ENCODE measurements at regions not wholly inside any gene's neighbourhood (a gene's known extent, or its start where the extent isn't known, plus 50 kb on each side); places are given as distances from the start of the nearest gene placed in this dataset.
A peak's percentile ranks its signal among the peaks of the same experiment; 100 is the strongest.

DNA sequence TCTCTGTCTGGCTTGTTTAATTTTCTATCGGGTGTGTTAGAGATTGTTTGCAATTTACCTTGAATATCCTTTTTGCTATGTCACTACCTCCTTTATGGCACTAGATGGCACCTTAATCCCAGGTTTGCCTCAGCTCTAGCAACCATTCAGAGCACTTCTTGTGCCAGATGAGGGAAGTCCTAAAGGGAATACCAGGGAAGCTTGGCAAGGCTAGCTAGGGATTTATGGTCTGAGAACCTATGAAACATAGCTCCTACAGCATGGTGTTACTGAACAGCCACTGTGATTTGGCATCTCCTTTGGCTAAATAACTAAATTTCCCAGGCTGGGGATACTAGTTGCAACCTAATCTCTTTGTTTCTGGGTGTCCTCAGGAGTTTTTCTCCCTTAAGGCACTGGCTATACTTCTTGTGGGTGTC is 69.0 kb upstream of the VOPP1 start:
- DNase-seq (ENCODE audit: extremely low read depth in 1 of 2, low read depth in 1 of 2): peak in 1 of 2 donors; percentile 6

DNA sequence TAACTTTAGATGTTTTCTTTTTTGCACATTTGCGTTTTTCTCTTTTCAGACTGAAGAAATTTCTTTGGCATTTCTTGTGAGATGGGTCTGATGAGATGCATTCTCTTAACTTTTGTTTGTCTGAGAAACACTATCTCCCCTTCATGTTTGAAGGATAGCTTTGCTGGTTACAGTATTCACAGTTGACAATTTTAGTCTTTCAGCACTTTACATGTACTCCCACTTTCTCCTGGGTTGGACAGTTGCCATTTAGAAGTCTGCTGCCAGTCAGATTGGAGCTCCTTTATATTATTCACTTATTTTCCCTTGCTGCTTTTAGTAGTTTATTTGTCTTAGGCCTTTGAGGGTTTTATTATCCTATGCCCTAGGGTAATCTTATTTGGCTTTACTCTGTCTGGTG is 67.3 kb upstream of the VOPP1 start:
- no peak for DNase-seq (ENCODE audit: extremely low read depth in 1 of 2, low read depth in 1 of 2)

- DNase-seq (ENCODE audit: extremely low read depth in 1 of 2, low read depth in 1 of 2): no peak
Observed at GRCh38 chr7:55629051-55629677, 56.9 kb upstream of the VOPP1 start.

DNA sequence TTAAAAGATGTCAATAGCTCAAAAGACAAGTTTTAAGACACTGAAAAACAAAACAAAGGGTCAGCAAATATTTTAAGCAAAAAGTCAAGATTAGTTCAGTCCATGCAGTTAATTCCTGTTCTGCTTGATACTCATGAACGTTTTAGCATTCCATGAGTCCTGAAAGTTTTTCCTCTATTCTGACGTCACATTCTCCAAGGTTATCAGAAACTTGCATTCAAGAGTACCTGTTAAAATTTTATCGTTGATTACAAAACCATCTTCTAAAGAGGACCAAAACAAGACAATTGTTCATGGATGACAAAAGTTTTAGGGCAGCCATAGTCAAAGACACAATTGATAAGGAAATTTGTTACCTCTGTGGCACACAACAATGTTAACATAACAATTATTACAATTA is 52.5 kb upstream of the VOPP1 start:
- DNase-seq (ENCODE audit: extremely low read depth in 1 of 2, low read depth in 1 of 2): no peak

DNA sequence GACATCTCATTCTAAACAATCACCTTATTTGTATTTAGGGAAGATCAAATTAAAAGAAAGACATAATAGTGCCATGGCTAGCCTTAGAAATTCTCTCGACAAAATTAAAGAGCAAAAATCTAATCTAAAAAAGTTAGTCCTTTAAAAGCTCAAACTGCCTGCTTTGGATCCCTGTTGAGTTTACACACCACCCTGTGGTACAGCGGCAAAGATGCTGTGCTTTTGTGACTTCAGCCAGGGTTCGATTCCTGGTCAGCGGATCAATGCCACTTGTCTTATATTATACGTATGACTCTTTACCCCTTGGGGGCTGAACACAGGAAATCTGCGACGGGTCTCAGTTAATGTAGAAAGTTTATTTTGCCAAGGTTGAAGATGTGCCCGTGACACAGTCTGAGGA is 51.3 kb upstream of the VOPP1 start:
- no peak for DNase-seq (ENCODE audit: extremely low read depth in 1 of 2, low read depth in 1 of 2)

DNA sequence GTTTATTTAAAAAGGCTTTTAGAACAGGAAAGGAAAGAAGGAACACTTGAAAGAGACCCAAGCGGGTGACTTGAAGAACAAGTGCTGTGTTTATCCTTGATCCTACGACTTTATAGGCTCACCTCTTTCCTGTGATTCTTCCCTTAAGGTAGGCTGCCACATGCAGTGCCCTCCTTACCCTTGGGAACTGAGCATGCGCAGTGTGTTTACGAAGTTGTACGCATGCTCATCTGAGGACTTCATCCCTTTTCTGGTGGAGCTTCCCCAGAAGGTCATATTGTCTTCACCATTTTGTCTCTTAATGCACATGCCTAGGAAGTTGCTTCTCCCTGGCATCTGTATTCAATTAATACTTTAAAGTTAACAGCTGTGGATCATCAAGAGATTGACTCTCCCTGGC is 49.9 kb upstream of the VOPP1 start:
- DNase-seq (ENCODE audit: extremely low read depth in 1 of 2, low read depth in 1 of 2): no peak
